Glutamatergic neuron (in vitro differentiated cells): ENCODE measurements at regions not wholly inside any gene's neighbourhood (a gene's known extent, or its start where the extent isn't known, plus 50 kb on each side); places are given as distances from the start of the nearest gene placed in this dataset.
"Not testable (repeated sequence)": the region's sequence is repeated elsewhere in the genome, so short reads cannot be mapped to it uniquely, and the experiment has no call there.

ENCODE experiments used
- DNase-seq: peaks from one replicate; pipeline ENCODE4 v3.0.0; 2022
- H3K27ac Mint-ChIP-seq: one replicate; pipeline ENCODE4 v1.8.0; 2020; ENCODE audit warnings: mild to moderate bottlenecking, mixed read lengths, inconsistent platforms; ENCODE audit not compliant: unreplicated experiment
- H3K27me3 Mint-ChIP-seq: one replicate; pipeline ENCODE4 v1.8.0; 2020; ENCODE audit warnings: mild to moderate bottlenecking, moderate library complexity, mixed read lengths, inconsistent platforms; ENCODE audit not compliant: unreplicated experiment
- H3K36me3 Mint-ChIP-seq: one replicate; pipeline ENCODE4 v1.8.0; 2020; ENCODE audit warnings: mild to moderate bottlenecking, mixed read lengths, inconsistent platforms; ENCODE audit not compliant: unreplicated experiment
- H3K4me1 Mint-ChIP-seq: one replicate; pipeline ENCODE4 v1.8.0; 2020; ENCODE audit warnings: mild to moderate bottlenecking, low read depth, mixed read lengths, inconsistent platforms; ENCODE audit not compliant: unreplicated experiment
- H3K4me3 Mint-ChIP-seq: one replicate; pipeline ENCODE4 v1.8.0; 2020; ENCODE audit warnings: mild to moderate bottlenecking, mixed read lengths, inconsistent platforms; ENCODE audit not compliant: unreplicated experiment
- H3K9me3 Mint-ChIP-seq: one replicate; pipeline ENCODE4 v1.8.0; 2020; ENCODE audit warnings: mild to moderate bottlenecking, moderate library complexity, mixed read lengths, inconsistent platforms; ENCODE audit not compliant: unreplicated experiment
- CTCF ChIP-seq: fragments of 200-600 bp; sonication (generic); IDR thresholded peaks from one replicate; pipeline ENCODE4 v1.5.0; 2021; ENCODE audit not compliant: partially characterized antibody, unreplicated experiment

DNA sequence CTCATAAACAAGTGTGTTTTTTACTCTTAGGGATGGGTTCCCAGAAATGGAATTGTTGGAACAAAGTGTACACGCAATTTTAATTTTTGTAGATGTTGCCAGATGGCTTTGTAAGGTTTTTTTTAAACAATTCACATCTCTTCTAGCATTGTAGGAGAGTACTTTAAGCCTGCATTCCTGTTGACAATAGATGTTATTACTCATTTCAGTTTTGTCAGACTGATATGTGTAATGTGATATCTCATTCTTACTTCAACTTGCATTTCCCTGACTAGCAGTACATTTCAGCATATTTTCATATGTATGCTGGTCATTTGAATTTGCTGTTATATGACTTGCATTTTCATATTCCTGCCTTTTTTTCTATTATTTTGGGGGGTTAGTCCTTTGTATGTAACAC, 186.6 kb upstream of the SLITRK6 start:
- no peak for DNase-seq
- Mint-ChIP-seq H3K27me3 (no peaks in the 10 kb centered on the region), H3K36me3 (no peaks in the 10 kb centered on the region)

GRCh38 chr13:85982102-85982501, 182.9 kb upstream of the SLITRK6 start:
- H3K27ac Mint-ChIP-seq: no peak overlapping the region
- no peaks in the 10 kb centered on the region for H3K9me3 Mint-ChIP-seq
- H3K36me3 Mint-ChIP-seq: no peaks in the 10 kb centered on the region
- H3K27me3 Mint-ChIP-seq: no peaks in the 10 kb centered on the region
- no peak overlapping the region for H3K4me3 Mint-ChIP-seq
- no peak for DNase-seq
- no peaks in the 10 kb centered on the region for H3K4me1 Mint-ChIP-seq
- no peak for TF ChIP-seq CTCF

More for the DNA sequence above, 186.6 kb upstream of the SLITRK6 start:
- peaks cover 3% of the 10 kb centered on the region for H3K9me3 Mint-ChIP-seq
- H3K4me3 Mint-ChIP-seq: no peak overlapping the region
- no peak for TF ChIP-seq CTCF
- H3K4me1 Mint-ChIP-seq: no peaks in the 10 kb centered on the region
- no peak overlapping the region for H3K27ac Mint-ChIP-seq

GRCh38 chr13:85980447-85980846, 181.2 kb upstream of the SLITRK6 start:
- H3K4me3 Mint-ChIP-seq, H3K36me3 Mint-ChIP-seq, DNase-seq, H3K27me3 Mint-ChIP-seq, H3K27ac Mint-ChIP-seq, H3K9me3 Mint-ChIP-seq, H3K4me1 Mint-ChIP-seq: not testable (repeated sequence)

GRCh38 chr13:85976242-85976641, 177.0 kb upstream of the SLITRK6 start:
- no peaks in the 10 kb centered on the region for H3K27me3 Mint-ChIP-seq
- H3K4me3 Mint-ChIP-seq: no peak overlapping the region
- DNase-seq: no peak
- no peak overlapping the region for H3K27ac Mint-ChIP-seq
- H3K4me1 Mint-ChIP-seq: no peaks in the 10 kb centered on the region
- no peaks in the 10 kb centered on the region for H3K36me3 Mint-ChIP-seq
- TF ChIP-seq CTCF: no peak
- H3K9me3 Mint-ChIP-seq: no peaks in the 10 kb centered on the region

DNA sequence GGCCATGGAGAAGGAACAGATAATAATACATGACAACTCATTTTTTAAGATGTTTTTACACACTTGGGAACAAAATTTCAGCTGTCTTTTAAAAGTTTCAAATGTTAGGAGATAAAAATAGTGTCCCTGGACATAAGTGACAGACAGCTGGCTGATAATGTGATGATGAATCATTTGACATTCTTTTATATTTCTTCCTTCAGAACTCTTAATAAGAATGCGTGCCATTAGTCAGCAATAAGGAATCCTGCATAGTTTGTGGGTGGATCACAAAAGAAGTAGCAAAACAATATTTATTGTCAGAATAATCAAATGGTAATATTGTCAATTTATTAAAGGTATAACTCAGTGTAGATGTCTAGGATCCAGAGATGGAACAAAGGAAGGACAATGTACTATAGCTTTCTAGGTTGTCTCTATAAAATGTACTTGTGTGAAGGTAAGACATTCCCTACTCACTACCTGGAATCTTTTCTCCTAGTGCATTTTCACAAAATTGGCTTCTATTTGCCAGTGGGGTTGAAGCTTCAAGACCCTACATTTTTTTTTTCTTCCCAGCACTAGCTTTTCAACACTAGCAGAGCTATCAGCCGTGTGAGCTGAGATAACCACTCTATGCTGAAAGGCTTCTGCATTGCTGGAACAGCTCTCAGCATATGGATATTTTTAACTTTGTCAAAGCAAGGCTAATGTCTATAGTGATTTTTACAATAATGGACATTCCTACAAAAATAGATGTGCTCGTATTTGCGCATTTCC, 175.6 kb upstream of the SLITRK6 start:
- Mint-ChIP-seq H3K27me3 (no peaks in the 10 kb centered on the region), H3K36me3 (no peaks in the 10 kb centered on the region), H3K4me3 (no peak overlapping the region)

More for the DNA sequence above, 175.6 kb upstream of the SLITRK6 start:
- no peak for DNase-seq
- TF ChIP-seq CTCF: no peak
- no peak overlapping the region for H3K27ac Mint-ChIP-seq
- no peaks in the 10 kb centered on the region for H3K9me3 Mint-ChIP-seq
- H3K4me1 Mint-ChIP-seq: no peaks in the 10 kb centered on the region
